Body of pancreas (tissue), 4 donors: ENCODE measurements at regions not wholly inside any gene's neighbourhood (a gene's known extent, or its start where the extent isn't known, plus 50 kb on each side); places are given as distances from the start of the nearest gene placed in this dataset.

Experiments used
- CTCF ChIP-seq, 7 experiments: fragments of 450-650 bp in 4 of 7; fragments of 200-600 bp in 3 of 7; sonication (generic) in 3 of 7; IDR thresholded peaks; one replicate each; pipeline ENCODE4 v1.5.1; 2016 to 2019; ENCODE audit warnings: antibody characterized with exemption in 7 of 7
- POLR2A ChIP-seq, 3 donors: fragments of 450-650 bp; IDR thresholded peaks; one replicate each; pipeline ENCODE4 v1.6.1; 2016; ENCODE audit warnings: antibody characterized with exemption in 3 of 3, mild to moderate bottlenecking in 2 of 3

GRCh38 chr5:144876990-144877389 is 706.3 kb downstream of the KCTD16 start:
- TF ChIP-seq CTCF (IDR thresholded peaks at IDR 0.05) (no peak), POLR2A (IDR thresholded peaks at IDR 0.05) (no peak)
